GM23338 (cell line): ENCODE measurements at regions not wholly inside any gene's neighbourhood (a gene's known extent, or its start where the extent isn't known, plus 50 kb on each side); places are given as distances from the start of the nearest gene placed in this dataset.

Experiments
- ATAC-seq: fragments of 200-7000 bp; cut with Tn5 transposase; 3 replicates; pipeline ENCODE4 v1.9.1; 2020
- DNase-seq: peaks from one replicate; pipeline ENCODE4 v3.0.0-alpha.2; 2015; ENCODE audit warnings: low spot score
- H2AFZ ChIP-seq: fragments of 200-600 bp; sonication (generic); 2 replicates; pipeline ENCODE4 v1.8.0; 2016; ENCODE audit warnings: antibody characterized with exemption, mild to moderate bottlenecking, moderate library complexity
- H3F3A ChIP-seq: fragments of 200-600 bp; sonication (generic); replicated peaks from 2 replicates; pipeline ENCODE4 v1.8.0; 2017; ENCODE audit warnings: antibody characterized with exemption, mixed run types, low read depth
- H3K27ac ChIP-seq: fragments of 200-600 bp; sonication (generic); 2 replicates; pipeline ENCODE4 v1.6.1; 2016; ENCODE audit warnings: low read depth
- H3K27me3 ChIP-seq: fragments of 200-600 bp; sonication (generic); 2 replicates; pipeline ENCODE4 v1.8.0; 2016; ENCODE audit warnings: mild to moderate bottlenecking, mixed run types, moderate library complexity; ENCODE audit not compliant: insufficient read depth
- H3K36me3 ChIP-seq: fragments of 200-600 bp; sonication (generic); 2 replicates; pipeline ENCODE4 v1.8.0; 2016; ENCODE audit warnings: mild to moderate bottlenecking; ENCODE audit not compliant: insufficient read depth
- H3K4me1 ChIP-seq: fragments of 200-600 bp; sonication (generic); 2 replicates; pipeline ENCODE4 v1.8.0; 2016; ENCODE audit warnings: mild to moderate bottlenecking, moderate library complexity; ENCODE audit not compliant: insufficient read depth
- H3K4me2 ChIP-seq: fragments of 200-600 bp; sonication (generic); 2 replicates; pipeline ENCODE4 v1.7.1; 2017; ENCODE audit warnings: mixed run types
- H3K4me3 ChIP-seq: fragments of 200-600 bp; sonication (generic); 2 replicates; pipeline ENCODE4 v1.6.1; 2016; ENCODE audit warnings: mixed run types
- H3K79me2 ChIP-seq: fragments of 200-600 bp; sonication (generic); replicated peaks from 2 replicates; pipeline ENCODE4 v1.8.0; 2017; ENCODE audit warnings: mild to moderate bottlenecking; ENCODE audit not compliant: insufficient read depth
- H3K9me2 ChIP-seq: fragments of 200-600 bp; sonication (generic); 2 replicates; pipeline ENCODE4 v1.8.0; 2017; ENCODE audit not compliant: insufficient read depth
- H4K20me1 ChIP-seq: fragments of 200-600 bp; sonication (generic); replicated peaks from 2 replicates; pipeline ENCODE4 v1.8.0; 2017; ENCODE audit warnings: mild to moderate bottlenecking; ENCODE audit not compliant: insufficient read depth
- H3K27ac Mint-ChIP-seq: 2 replicates; pipeline ENCODE4 v1.8.0; 2020; ENCODE audit warnings: inconsistent platforms, mild to moderate bottlenecking, moderate library complexity, mixed read lengths
- H3K27me3 Mint-ChIP-seq: 3 replicates; pipeline ENCODE4 v1.8.0; 2022; ENCODE audit warnings: low read depth, mild to moderate bottlenecking, moderate library complexity, mixed read lengths, inconsistent platforms; ENCODE audit not compliant: insufficient read depth, poor library complexity
- H3K36me3 Mint-ChIP-seq: 3 replicates; pipeline ENCODE4 v1.8.0; 2021; ENCODE audit warnings: low read depth, mild to moderate bottlenecking, inconsistent platforms, moderate library complexity, mixed read lengths
- H3K4me1 Mint-ChIP-seq: 3 replicates; pipeline ENCODE4 v1.8.0; 2020; ENCODE audit warnings: mild to moderate bottlenecking, inconsistent platforms, mixed read lengths
- H3K4me3 Mint-ChIP-seq: 3 replicates; pipeline ENCODE4 v1.8.0; 2021; ENCODE audit warnings: moderate library complexity, mild to moderate bottlenecking, inconsistent platforms, mixed read lengths
- H3K9me3 Mint-ChIP-seq: 3 replicates; pipeline ENCODE4 v1.8.0; 2020; ENCODE audit warnings: moderate library complexity, mild to moderate bottlenecking, inconsistent platforms, mixed read lengths
- CREB1 ChIP-seq: fragments of 250-450 bp; sonication (Bioruptor Pico); IDR thresholded peaks from 2 replicates; pipeline ENCODE4 v1.5.0; 2020; ENCODE audit warnings: low read depth, mild to moderate bottlenecking, moderate library complexity
- CTCF ChIP-seq, 2 experiments: fragments of 200-600 bp in 1 of 2; sonication (generic) in 1 of 2; conservative IDR thresholded peaks; 2 replicates each; pipeline versions ENCODE4 v1.5.1 to v1.6.1; 2016 to 2017; ENCODE audit warnings: antibody characterized with exemption in 2 of 2, low read depth in 2 of 2, mild to moderate bottlenecking in 2 of 2, moderate library complexity in 1 of 2
- EZH2 ChIP-seq: fragments of 200-600 bp; sonication (generic); IDR thresholded peaks from one replicate; pipeline ENCODE4 v1.8.0; 2017; ENCODE audit warnings: antibody characterized with exemption, mild to moderate bottlenecking, low read depth; ENCODE audit not compliant: unreplicated experiment
- JUNB ChIP-seq: IDR thresholded peaks from one replicate; pipeline ENCODE4 v1.6.1; 2016; ENCODE audit warnings: antibody characterized with exemption; ENCODE audit not compliant: unreplicated experiment
- NANOG ChIP-seq: IDR thresholded peaks from 2 replicates; pipeline ENCODE4 v1.6.1; 2016; ENCODE audit warnings: antibody characterized with exemption, borderline replicate concordance
- ZNF114 ChIP-seq: fragments of 250-450 bp; sonication (Bioruptor Pico); IDR thresholded peaks from 2 replicates; pipeline ENCODE4 v1.5.0; 2020; ENCODE audit warnings: mild to moderate bottlenecking, moderate library complexity
- ZNF331 ChIP-seq: fragments of 250-450 bp; sonication (Bioruptor Pico); IDR thresholded peaks from 2 replicates; pipeline ENCODE4 v1.5.0; 2020; ENCODE audit warnings: low read depth, mild to moderate bottlenecking, moderate library complexity
- TF ChIP-seq, protein P1 (sequence below): IDR thresholded peaks from one replicate; pipeline ENCODE4 v1.6.1; 2018; ENCODE audit warnings: antibody characterized with exemption; ENCODE audit not compliant: unreplicated experiment
- TF ChIP-seq, protein P2 (sequence below): IDR thresholded peaks from 2 replicates; pipeline ENCODE4 v1.6.1; 2016; ENCODE audit warnings: antibody characterized with exemption

DNA sequence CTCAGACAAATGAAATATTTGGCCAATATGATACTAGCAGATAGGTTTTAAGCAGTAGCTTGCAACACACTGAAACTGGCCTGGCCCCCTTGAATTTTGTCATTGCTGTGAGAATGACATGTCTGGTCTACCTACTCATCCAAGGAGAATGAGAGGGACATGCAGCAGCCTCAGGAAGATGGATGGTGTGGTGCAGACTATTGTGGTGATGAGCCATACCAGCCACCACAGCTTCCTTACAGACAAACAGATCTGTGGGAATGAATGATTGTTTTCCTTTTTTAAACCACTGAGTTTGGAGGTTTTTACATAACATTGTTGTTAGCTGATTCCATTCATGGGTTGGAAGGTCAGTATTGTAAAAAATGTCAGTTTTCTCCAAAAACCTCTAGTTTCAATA, 133.7 kb upstream of the POU1F1 start (continued):
- TF ChIP-seq, protein P1, sequence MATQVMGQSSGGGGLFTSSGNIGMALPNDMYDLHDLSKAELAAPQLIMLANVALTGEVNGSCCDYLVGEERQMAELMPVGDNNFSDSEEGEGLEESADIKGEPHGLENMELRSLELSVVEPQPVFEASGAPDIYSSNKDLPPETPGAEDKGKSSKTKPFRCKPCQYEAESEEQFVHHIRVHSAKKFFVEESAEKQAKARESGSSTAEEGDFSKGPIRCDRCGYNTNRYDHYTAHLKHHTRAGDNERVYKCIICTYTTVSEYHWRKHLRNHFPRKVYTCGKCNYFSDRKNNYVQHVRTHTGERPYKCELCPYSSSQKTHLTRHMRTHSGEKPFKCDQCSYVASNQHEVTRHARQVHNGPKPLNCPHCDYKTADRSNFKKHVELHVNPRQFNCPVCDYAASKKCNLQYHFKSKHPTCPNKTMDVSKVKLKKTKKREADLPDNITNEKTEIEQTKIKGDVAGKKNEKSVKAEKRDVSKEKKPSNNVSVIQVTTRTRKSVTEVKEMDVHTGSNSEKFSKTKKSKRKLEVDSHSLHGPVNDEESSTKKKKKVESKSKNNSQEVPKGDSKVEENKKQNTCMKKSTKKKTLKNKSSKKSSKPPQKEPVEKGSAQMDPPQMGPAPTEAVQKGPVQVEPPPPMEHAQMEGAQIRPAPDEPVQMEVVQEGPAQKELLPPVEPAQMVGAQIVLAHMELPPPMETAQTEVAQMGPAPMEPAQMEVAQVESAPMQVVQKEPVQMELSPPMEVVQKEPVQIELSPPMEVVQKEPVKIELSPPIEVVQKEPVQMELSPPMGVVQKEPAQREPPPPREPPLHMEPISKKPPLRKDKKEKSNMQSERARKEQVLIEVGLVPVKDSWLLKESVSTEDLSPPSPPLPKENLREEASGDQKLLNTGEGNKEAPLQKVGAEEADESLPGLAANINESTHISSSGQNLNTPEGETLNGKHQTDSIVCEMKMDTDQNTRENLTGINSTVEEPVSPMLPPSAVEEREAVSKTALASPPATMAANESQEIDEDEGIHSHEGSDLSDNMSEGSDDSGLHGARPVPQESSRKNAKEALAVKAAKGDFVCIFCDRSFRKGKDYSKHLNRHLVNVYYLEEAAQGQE: no peak
- TF ChIP-seq EZH2: no peak
- TF ChIP-seq CREB1 (CRISPR knock-in tag): no peak
- TF ChIP-seq, protein P2, sequence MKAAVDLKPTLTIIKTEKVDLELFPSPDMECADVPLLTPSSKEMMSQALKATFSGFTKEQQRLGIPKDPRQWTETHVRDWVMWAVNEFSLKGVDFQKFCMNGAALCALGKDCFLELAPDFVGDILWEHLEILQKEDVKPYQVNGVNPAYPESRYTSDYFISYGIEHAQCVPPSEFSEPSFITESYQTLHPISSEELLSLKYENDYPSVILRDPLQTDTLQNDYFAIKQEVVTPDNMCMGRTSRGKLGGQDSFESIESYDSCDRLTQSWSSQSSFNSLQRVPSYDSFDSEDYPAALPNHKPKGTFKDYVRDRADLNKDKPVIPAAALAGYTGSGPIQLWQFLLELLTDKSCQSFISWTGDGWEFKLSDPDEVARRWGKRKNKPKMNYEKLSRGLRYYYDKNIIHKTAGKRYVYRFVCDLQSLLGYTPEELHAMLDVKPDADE: no peak
- no peak for TF ChIP-seq NANOG
- TF ChIP-seq JUNB: no peak
- TF ChIP-seq CTCF (conservative IDR thresholded peaks at IDR 0.05; ENCODE audit: low read depth in 2 of 2): no peak
- no peak for TF ChIP-seq ZNF114

GRCh38 chr3:87398168-87398801, 121.9 kb upstream of the POU1F1 start:
- Mint-ChIP-seq H3K4me3 (no peak overlapping the region), H3K9me3 (peaks cover 13% of the 10 kb centered on the region; the same call in 2 of the 3 replicates), H3K36me3 (0 out of 3 replicates have a peak, but pooled peaks cover 3% of the 10 kb centered on the region), H3K27me3 (no peaks in the 10 kb centered on the region), H3K27ac (no peak overlapping the region), H3K4me1 (no peaks in the 10 kb centered on the region)
- Histone ChIP-seq H3K79me2 (no peaks in the 10 kb centered on the region), H3F3A (no peaks in the 10 kb centered on the region), H3K27me3 (no peaks in the 10 kb centered on the region), H3K4me2 (no peak overlapping the region), H3K36me3 (no peaks in the 10 kb centered on the region), H4K20me1 (no peaks in the 10 kb centered on the region), H3K4me1 (no peaks in the 10 kb centered on the region), H3K9me2 (no peaks in the 10 kb centered on the region), H2AFZ (no peak overlapping the region), H3K4me3 (no peak overlapping the region), H3K27ac (no peak overlapping the region)
- DNase-seq (no peak), ATAC-seq (no peak)
- TF ChIP-seq CREB1 (CRISPR knock-in tag) (no peak), ZNF331 (CRISPR knock-in tag) (no peak), NANOG (no peak)
- TF ChIP-seq, protein P1: no peak
- TF ChIP-seq, protein P2: no peak
